ENCODE measurements at regions not wholly inside any gene's neighbourhood (a gene's known extent, or its start where the extent isn't known, plus 50 kb on each side); places are given as distances from the start of the nearest gene placed in this dataset.
"Not testable (repeated sequence)": the region's sequence is repeated elsewhere in the genome, so short reads cannot be mapped to it uniquely, and the experiment has no call there.

- H3K27me3 ChIP-seq; intact Hi-C loops (cut with DNase I); H3K27ac ChIP-seq; ATAC-seq; H3K4me3 ChIP-seq; DNase-seq; H3K36me3 ChIP-seq; H3K4me1 ChIP-seq; H3K9me3 ChIP-seq: not testable (repeated sequence)
- WGBS, 4 donors = no CpG with 5 or more reads among the region's 7 CpGs
These were observed 5476.6 kb upstream of the TPTE start for GRCh38 chr21:5044812-5045211.

- H3K36me3 ChIP-seq; ATAC-seq; H3K4me3 ChIP-seq; H3K27ac ChIP-seq; H3K4me1 ChIP-seq; H3K27me3 ChIP-seq; DNase-seq; H3K9me3 ChIP-seq; intact Hi-C loops (cut with DNase I): not testable (repeated sequence)
- 93 to 95% (median 93%) methylated on average over 4 to 5 of the region's 5 CpGs; no CpG with 5 or more reads in 1 of the 4 donors for WGBS, 4 donors
These were observed 5469.9 kb upstream of the TPTE start for GRCh38 chr21:5051303-5052018.

GRCh38 chr21:5055027-5055754 is 5466.2 kb upstream of the TPTE start:
- ATAC-seq (peak in 3 of 4 donors; percentile 66 to 82 (median 81)), DNase-seq (peak in 1 of 5 donors; percentile 24)
- H3K4me1 ChIP-seq; H3K36me3 ChIP-seq; intact Hi-C loops (cut with DNase I); H3K9me3 ChIP-seq; H3K27me3 ChIP-seq; H3K27ac ChIP-seq; H3K4me3 ChIP-seq: not testable (repeated sequence)
- 46% methylated on average over 6 of the region's 13 CpGs; no CpG with 5 or more reads in 3 of the 4 donors for WGBS, 4 donors

GRCh38 chr21:5055996-5056962 is 5465.1 kb upstream of the TPTE start:
- H3K36me3 ChIP-seq; intact Hi-C loops (cut with DNase I); H3K9me3 ChIP-seq; H3K4me3 ChIP-seq; H3K4me1 ChIP-seq; H3K27ac ChIP-seq; DNase-seq; H3K27me3 ChIP-seq: not testable (repeated sequence)
- no CpG with 5 or more reads among the region's 33 CpGs for WGBS, 4 donors
- peak in 3 of 4 donors; percentile 15 to 45 (median 29) for ATAC-seq

GRCh38 chr21:5057077-5057476 is 5464.3 kb upstream of the TPTE start:
- H3K4me3 ChIP-seq; H3K27me3 ChIP-seq; DNase-seq; H3K9me3 ChIP-seq; H3K27ac ChIP-seq; H3K36me3 ChIP-seq; intact Hi-C loops (cut with DNase I); H3K4me1 ChIP-seq: not testable (repeated sequence)
- WGBS, 4 donors = no CpG with 5 or more reads among the region's 24 CpGs
- peak in 3 of 4 donors; percentile 47 to 53 (median 47) for ATAC-seq

GRCh38 chr21:5060364-5061083 is 5460.9 kb upstream of the TPTE start:
- DNase-seq; H3K27ac ChIP-seq; intact Hi-C loops (cut with DNase I); H3K9me3 ChIP-seq; H3K36me3 ChIP-seq; H3K27me3 ChIP-seq; H3K4me1 ChIP-seq; H3K4me3 ChIP-seq: not testable (repeated sequence)
- no CpG with 5 or more reads among the region's 30 CpGs for whole genome bisulfite sequencing, 4 donors
- ATAC-seq = peak; percentile 41 to 71 (median 62)

GRCh38 chr21:5064581-5065142 is 5456.7 kb upstream of the TPTE start:
- H3K27ac ChIP-seq = peak overlapping the region in 3 of 12 donors; percentile 38 to 71 (median 62)
- intact Hi-C loops (cut with DNase I); H3K4me3 ChIP-seq; H3K4me1 ChIP-seq; H3K27me3 ChIP-seq; H3K9me3 ChIP-seq; H3K36me3 ChIP-seq: not testable (repeated sequence)
- DNase-seq (peak in 2 of 5 donors; percentile 25 to 56), ATAC-seq (peak; percentile 40 to 51 (median 48))
- 82% methylated on average over 12 of the region's 25 CpGs; no CpG with 5 or more reads in 3 of the 4 donors for WGBS, 4 donors

GRCh38 chr21:5065240-5066211 is 5455.9 kb upstream of the TPTE start:
- intact Hi-C loops (cut with DNase I); H3K27me3 ChIP-seq; H3K36me3 ChIP-seq; H3K9me3 ChIP-seq; H3K4me3 ChIP-seq; H3K4me1 ChIP-seq: not testable (repeated sequence)
- DNase-seq (peak in 4 of 5 donors; percentile 3 to 88 (median 64)), ATAC-seq (peak; percentile 22 to 85 (median 66))
- peak overlapping the region in 6 of 12 donors; percentile 18 to 76 (median 47) for H3K27ac ChIP-seq
- WGBS, 4 donors = 64 to 100% (median 93%) methylated on average over 1 to 25 of the region's 26 CpGs; no CpG with 5 or more reads in 1 of the 4 donors

All from heart left ventricle (tissue), 16 donors.